NCI-H1417 (cell line): ENCODE measurements at regions not wholly inside any gene's neighbourhood (a gene's known extent, or its start where the extent isn't known, plus 50 kb on each side); places are given as distances from the start of the nearest gene placed in this dataset.

Experiments used
- DNase-seq, 3 experiments: peaks; one replicate each; lab custom pipeline; 2025; lab: John Stamatoyannopoulos, UW

DNA sequence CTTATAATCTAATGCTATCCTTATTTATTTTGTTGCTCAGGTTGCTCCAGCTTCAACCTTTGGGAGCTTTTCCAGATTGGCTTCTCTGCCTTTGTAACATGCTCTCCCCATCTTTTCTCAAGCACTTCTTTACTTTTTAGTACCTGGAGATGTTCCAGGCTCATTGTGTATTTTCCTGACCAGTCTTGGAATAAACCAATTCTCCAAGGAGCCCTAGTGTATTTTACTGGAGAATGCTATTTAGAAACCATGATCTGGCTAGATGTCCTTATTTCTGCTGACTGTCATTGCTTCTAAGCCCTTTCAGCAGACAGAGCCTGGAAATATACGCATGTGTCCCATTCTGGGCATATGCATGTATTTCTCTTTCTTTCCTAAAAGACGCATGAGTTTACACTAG, 95.7 kb downstream of the EMX2 start:
- DNase-seq: no peak

DNA sequence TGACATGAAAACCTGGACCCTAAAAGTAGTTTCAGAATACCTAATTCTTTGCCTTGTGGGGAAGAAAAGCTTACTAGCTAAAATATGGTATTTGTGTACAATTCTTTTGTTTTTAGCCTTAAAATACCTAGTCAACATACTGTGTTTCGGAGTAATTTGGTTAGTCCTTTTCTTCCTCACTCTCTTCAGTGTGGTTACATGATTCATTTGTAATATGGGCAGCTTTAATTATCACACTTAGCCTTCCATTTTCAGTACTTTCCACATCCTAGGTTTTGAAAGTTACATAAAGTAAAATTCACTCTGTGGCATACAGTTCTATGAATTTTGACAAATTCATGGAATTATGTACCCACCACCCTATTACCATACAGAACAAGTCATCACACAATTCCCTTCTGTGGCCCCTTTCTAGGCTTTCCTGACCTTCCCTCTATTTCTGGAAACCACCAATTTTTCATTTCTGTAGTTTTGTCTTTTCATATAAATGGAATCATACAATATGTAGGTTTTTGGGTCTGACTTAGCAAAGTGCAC, 96.2 kb downstream of the EMX2 start:
- DNase-seq: no peak

- DNase-seq: no peak
Observed at GRCh38 chr10:117640406-117640805, 97.9 kb downstream of the EMX2 start.

DNA sequence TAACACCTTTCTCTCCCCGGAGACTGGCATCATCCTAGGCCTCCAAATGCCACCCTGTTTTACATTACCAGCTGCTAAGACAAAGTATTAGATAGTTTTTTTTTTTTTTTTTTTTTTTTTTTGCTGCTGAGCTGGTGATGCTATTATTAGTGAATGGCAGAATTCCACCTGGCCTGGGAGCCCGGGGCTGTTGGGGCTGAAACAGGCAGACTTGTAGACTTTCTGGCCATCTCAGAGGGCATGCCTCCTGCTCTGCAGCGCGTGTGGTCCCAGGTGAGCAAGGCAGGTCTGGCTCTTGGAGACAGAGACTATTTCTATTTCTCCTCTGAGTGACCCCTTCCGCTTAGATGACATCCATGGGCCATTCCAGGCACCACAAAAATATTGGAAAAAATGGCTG, 104.2 kb downstream of the EMX2 start:
- no peak for DNase-seq

DNA sequence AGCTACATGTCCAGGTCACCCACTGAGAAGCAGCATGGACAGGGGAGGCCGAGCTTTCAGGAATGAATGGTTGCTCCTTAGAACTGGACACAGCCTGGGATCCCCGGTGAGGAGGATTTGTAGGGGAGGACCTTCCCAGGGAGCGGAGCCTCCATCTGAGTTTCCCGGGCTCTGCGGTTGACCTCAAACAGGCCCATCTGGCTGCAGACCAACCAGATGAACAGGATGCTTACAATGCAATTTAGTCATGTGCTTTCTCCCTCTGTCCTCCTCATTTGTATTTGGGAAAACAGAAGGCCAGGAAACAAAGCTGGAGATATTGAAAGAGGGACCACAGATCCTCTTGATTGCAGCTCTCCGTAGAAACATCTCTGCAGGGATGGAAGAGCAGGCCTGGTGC, 104.8 kb downstream of the EMX2 start:
- DNase-seq: no peak

DNA sequence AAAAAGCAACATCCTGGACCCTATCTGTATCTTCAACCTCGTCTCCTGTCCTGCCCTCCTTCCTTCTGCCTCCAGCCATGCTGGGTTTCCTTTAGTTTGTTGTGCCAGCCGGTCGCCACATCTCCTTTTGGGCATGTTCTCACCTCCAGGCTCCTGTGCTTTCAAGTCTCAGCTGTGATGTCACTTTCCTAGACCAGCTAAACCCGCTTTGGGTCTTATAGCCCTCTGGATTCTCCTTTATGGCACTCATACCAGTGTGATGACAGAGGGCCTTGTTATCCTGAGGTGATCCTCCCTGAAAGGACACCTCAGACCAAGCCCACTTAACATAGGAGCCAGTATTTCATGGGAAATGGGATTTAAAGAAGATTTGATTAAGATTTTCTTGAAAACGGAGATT, 108.6 kb downstream of the EMX2 start:
- DNase-seq: no peak

DNA sequence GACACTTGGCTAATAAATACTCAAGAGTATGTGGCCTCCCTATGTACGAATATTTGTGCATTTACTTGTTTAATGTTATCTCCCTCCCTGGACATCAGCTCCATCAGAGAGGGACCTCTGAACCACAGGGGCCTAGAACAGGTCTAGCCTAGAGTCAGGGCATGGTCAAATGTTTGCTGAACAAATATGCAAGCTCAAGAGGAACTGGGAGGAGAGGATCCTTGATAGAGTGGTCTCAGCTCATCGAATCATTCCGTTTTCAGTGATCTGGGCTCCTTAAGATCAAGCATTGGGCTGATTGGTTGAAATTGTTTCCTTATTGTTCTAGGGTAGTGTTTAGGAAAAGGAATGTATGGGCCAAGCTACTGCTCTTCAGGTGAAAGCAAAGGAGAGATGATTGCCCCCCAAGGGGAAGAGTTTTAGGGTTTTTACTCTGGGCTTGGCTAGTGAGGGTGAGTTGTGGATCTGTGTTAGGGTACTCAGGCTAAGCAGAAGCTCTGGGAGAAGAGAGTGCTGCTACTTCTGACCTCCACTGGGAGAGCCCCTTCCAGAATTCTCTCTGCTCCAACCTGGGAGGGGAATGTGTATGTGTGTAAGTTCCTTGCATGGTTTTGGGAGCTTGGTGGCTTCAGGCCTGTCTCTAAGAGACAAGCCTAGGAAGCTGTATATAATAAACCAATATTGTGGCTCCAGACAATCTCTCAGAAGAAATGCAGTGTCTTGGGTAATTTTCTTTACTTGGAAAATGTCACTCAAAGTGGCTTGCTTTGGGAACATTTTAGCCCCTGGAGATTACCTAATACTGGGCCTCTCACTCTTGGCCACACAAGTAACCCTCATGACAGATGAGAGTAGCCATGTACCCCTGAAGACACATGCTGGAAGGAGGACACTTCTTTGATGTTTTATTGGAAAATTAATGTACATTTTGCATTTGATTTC, 110.0 kb downstream of the EMX2 start:
- DNase-seq: no peak

- DNase-seq: no peak
Observed at GRCh38 chr10:117653170-117653515, 110.6 kb downstream of the EMX2 start.

- DNase-seq: no peak
Observed at GRCh38 chr10:117654105-117654504, 111.6 kb downstream of the EMX2 start.

- DNase-seq: no peak
Observed at GRCh38 chr10:117656385-117657367, 114.1 kb downstream of the EMX2 start.

GRCh38 chr10:117661316-117661715, 118.8 kb downstream of the EMX2 start:
- DNase-seq: no peak

- no peak for DNase-seq
Observed at GRCh38 chr10:117662126-117662525, 119.6 kb downstream of the EMX2 start.

- no peak for DNase-seq
Observed at GRCh38 chr10:117662751-117663540, 120.4 kb downstream of the EMX2 start.

DNA sequence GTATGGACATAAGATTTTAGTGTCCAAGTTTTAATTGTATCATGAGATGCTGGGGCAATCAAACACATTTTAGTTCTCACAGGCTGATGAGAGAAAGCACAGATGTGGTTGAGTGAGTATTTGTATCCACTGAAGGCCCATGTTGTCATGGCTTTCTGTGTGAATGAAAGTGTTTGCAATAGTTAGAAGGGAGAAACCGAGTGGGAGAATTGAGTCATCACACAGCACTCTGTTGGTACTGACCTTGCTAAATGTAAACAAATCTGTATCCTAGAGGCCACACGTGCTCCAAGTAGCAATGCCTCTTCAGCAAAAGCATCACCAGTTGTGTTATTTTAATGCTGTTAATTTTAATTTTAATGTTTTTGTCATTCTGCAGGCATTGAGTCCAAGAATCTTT, 121.2 kb downstream of the EMX2 start:
- DNase-seq: peak in 2 of 3 experiments; percentile 3 to 44

GRCh38 chr10:117664288-117664687, 121.7 kb downstream of the EMX2 start:
- DNase-seq: no peak

DNA sequence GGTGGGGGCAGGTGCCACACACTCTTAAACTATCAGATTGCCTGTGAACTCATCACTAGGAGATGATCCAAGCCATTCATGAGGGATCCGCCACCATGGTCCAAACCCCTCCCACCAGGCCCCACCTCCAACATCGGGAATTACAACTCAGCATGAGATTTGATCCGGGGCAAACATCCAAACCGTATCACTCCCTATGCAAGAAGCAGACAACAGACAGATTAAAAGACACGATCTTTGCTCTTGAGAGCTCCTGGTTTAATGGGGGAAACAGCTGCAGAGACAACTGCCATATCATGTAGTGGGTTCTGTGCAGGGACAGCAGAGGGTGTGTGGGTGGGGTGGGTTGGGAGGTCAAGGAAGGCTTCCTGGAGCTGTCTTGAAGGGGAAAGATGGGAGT, 123.6 kb downstream of the EMX2 start:
- DNase-seq: no peak

- no peak for DNase-seq
Observed at GRCh38 chr10:117666965-117667364, 124.4 kb downstream of the EMX2 start.

- no peak for DNase-seq
Observed at GRCh38 chr10:117667831-117668230, 125.3 kb downstream of the EMX2 start.

- no peak for DNase-seq
Observed at GRCh38 chr10:117668327-117669008, 125.9 kb downstream of the EMX2 start.

DNA sequence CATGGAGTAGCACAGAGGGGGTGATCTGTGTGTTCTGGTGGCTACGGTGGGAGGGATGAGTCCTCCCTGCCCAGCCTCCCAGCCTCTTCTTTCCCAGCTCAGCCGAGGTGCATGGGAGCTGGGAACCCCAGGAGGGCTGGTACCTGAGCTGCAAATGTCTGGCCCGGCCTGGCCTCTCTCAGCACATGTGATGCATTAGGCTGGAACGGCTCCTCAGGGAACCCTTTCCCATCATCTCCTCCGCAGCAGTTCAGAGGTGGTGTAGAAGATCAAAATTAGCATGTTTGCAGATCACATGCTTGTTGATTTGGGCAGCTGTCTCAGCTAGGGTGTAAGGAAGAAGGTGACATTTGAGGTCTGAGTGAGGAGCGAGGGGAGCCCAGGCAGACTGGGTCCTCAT, 126.6 kb downstream of the EMX2 start:
- no peak for DNase-seq
